Coronary artery (tissue), 2 donors: ENCODE measurements at regions not wholly inside any gene's neighbourhood (a gene's known extent, or its start where the extent isn't known, plus 50 kb on each side); places are given as distances from the start of the nearest gene placed in this dataset.

Source experiments
- DNase-seq: peaks from one replicate; pipeline ENCODE4 v3.0.0-alpha.2; 2017; ENCODE audit warnings: low spot score
- H3K27ac ChIP-seq, 2 donors: fragments of 200-600 bp; sonication (generic); one replicate each; pipeline ENCODE4 v1.5.1; 2016 to 2019
- H3K4me3 ChIP-seq: fragments of 200-600 bp; sonication (generic); 2 replicates; pipeline ENCODE4 v1.5.1; 2016; ENCODE audit warnings: mild to moderate bottlenecking, moderate library complexity
- TF ChIP-seq, protein P1 (sequence below): fragments of 200-600 bp; sonication (generic); IDR thresholded peaks from one replicate; pipeline ENCODE4 v1.5.1; 2019; ENCODE audit warnings: antibody characterized with exemption

DNA sequence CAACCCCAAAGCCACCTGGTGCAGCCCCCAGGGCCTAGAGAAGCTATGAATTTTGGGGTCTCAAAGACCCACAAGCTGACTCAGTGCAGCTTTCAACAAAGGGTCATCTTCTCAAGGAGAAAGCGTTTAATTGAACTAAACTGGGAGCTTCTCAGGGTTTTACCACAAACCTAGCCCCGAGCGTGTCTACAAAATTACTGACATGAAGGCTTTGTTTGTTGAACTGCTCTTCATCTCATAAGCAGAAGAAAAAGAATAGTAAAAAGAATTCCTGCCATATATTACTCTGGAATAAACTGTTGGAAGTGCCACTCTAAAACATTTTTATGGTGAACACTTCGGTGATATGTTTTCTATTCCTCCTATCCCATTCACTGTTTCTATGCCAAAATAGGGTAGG lies 50.8 kb upstream of the INCENP start:
- no peak overlapping the region for H3K4me3 ChIP-seq
- no peak for DNase-seq
- no peak overlapping the region for H3K27ac ChIP-seq
- TF ChIP-seq, protein P1, sequence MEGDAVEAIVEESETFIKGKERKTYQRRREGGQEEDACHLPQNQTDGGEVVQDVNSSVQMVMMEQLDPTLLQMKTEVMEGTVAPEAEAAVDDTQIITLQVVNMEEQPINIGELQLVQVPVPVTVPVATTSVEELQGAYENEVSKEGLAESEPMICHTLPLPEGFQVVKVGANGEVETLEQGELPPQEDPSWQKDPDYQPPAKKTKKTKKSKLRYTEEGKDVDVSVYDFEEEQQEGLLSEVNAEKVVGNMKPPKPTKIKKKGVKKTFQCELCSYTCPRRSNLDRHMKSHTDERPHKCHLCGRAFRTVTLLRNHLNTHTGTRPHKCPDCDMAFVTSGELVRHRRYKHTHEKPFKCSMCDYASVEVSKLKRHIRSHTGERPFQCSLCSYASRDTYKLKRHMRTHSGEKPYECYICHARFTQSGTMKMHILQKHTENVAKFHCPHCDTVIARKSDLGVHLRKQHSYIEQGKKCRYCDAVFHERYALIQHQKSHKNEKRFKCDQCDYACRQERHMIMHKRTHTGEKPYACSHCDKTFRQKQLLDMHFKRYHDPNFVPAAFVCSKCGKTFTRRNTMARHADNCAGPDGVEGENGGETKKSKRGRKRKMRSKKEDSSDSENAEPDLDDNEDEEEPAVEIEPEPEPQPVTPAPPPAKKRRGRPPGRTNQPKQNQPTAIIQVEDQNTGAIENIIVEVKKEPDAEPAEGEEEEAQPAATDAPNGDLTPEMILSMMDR = no peak

DNA sequence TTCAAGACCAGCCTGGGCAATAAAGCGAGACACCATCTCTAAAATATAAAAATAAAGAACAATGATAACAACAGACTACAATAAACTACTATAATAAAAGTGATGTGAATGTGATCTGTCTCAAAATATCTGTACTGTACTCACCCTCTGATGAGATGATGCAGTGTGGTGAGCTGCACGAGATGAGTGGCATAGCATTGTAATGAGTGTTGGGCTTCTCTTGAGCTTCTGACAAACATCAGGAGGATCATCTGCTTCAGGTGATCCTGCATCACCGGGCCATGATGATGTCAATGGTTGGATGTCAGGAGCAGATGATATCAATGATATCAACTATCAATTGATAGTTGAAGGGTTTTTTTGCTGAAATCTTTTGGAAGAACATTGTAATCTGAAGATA lies 52.4 kb upstream of the INCENP start:
- DNase-seq = no peak
- H3K27ac ChIP-seq = no peak overlapping the region
- TF ChIP-seq, protein P1 = no peak
- no peak overlapping the region for H3K4me3 ChIP-seq

DNA sequence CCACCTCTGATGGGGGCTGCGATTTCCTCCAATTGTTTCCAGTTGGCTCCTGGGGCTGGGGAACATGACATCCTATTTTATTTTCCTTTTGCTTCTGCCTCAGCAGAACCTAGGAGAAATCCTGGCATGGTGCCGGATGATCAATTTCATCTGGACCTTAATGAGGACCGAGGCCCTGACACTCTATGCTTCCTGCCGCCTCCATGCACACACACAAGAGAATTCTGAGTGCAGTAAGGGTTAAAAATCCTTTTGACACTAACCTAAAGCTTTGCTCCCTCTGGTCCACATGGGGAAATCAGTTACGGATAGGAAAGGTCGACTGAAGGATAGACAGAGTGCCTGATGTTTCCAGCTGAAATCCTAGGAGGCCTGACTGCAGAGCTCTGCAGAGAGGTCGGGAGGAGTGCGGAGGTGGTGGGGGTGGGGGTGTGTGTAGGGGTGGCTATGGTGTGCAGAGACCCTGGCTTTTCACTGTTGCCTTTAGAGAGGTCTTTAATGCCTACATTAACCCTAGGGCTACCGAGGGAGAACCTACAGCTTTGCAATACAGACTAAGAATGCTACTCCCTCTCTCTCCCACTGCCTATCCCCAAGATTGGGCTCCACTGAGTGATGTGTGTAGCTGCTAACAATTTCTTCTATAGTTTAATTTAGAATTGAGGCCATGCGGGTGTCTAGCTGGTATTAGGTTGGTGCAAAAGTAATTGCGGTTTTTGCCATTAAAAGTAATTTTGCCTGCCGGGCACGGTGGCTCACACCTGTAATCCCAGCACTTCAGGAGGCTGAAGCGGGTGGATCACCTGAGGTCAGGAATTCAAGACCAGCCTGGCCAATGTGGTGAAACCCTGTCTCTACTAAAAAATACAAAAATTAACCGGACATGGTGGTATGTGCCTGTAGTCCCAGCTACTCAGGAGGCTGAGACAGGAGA lies 53.6 kb upstream of the INCENP start:
- TF ChIP-seq, protein P1 = no peak
- H3K4me3 ChIP-seq = no peak overlapping the region
- no peak overlapping the region for H3K27ac ChIP-seq
- DNase-seq = no peak

DNA sequence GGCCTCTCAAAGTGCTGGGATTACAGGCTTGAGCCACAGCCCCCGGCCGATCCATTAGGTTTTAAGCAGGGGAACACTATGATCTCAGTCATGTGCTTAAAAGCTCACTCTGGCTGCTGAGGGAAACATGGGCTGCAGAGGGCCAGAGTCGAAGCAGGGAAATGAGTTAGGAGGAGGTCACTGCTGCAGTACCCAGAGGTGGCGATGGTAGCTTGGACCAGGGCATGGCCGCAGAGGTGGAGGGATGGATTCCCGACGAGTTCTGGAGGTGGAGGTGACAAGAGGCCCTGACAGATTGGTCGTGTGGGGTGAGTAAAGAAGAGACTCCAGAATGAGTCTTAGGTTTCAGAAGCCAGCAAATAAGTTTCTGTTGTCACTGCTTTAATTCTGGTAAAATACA lies 54.4 kb upstream of the INCENP start:
- TF ChIP-seq, protein P1 = no peak
- H3K4me3 ChIP-seq = no peak overlapping the region
- H3K27ac ChIP-seq = no peak overlapping the region
- no peak for DNase-seq

DNA sequence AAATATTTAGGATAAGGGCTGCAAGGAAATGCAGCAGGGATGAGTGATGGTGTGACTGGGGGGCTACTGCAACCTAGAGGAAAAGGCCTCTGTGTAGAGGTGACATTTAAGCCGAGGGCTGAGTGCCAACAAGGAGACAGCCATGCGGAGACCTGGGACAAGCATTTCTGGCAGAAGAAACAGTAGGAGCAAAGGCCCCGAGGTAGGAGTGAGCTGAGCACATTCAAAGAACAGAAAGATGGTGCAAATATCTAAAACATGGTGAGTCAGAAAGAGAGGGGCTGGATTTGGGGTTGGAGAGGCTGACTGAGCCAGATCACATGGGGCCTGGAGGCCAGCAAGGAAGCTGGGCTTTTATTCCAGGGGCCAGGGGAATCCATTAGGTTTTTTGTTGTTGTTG lies 55.1 kb upstream of the INCENP start:
- H3K27ac ChIP-seq = no peak overlapping the region
- no peak overlapping the region for H3K4me3 ChIP-seq
- no peak for DNase-seq
- TF ChIP-seq, protein P1 = no peak

DNA sequence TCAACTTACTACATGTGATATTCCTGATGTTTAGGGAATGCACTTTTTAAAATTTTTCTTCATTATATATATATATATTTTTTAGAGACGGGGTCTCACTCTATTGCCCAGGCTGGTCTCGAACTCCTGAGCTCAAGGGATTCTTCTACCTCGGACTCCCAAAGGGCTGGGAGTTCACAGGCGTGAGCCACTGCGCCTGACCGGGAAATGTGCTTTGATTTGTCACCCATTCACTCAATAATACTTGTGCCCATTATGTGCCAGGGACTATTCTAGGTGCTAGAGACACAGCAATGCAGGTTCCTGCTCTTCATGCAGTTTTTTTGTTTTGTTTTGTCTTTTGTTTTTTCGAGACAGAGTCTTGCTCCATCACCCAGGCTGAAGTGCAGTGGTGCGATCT lies 56.1 kb upstream of the INCENP start:
- Histone ChIP-seq H3K4me3 (no peak overlapping the region), H3K27ac (no peak overlapping the region)
- TF ChIP-seq, protein P1 = no peak
- DNase-seq = no peak

DNA sequence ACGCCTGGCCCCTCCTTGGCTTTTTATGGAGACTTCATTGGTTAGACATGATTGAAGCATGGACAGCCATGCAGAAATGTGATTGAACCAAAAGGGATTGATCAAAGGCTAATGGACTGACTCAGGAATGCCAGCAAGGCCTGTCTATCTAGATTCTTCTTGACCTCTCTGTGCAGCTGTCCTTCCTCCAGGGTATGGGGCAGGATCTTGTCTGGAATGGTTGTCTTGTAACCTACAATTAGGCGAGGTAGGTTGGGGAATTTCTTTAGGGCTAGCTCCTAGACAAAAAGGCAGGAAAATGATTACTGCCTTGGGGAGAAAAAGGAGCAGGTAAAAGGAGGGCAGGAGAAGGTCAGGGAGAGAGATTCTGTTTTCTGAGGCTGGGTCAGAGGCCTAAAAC lies 59.6 kb upstream of the INCENP start:
- no peak for DNase-seq
- Histone ChIP-seq H3K27ac (no peak overlapping the region), H3K4me3 (no peak overlapping the region)
- TF ChIP-seq, protein P1 = no peak
